HCT116 (cell line): ENCODE measurements at regions not wholly inside any gene's neighbourhood (a gene's known extent, or its start where the extent isn't known, plus 50 kb on each side); places are given as distances from the start of the nearest gene placed in this dataset.

Source experiments
- CEBPB ChIP-seq: IDR thresholded peaks from 2 replicates; pipeline ENCODE4 v1.6.1; 2012; ENCODE audit warnings: low read depth
- CTCF ChIP-seq, 3 experiments: fragments of 200-600 bp in 1 of 3; sonication (generic) in 1 of 3; IDR thresholded peaks in 2 of 3; conservative IDR thresholded peaks in 1 of 3; 2 replicates each; pipeline ENCODE4 v1.5.1; 2012 to 2017; ENCODE audit warnings: low read depth in 2 of 3, low read length in 2 of 3, antibody characterized with exemption in 1 of 3, borderline replicate concordance in 1 of 3, control low read depth in 1 of 3, mild to moderate bottlenecking in 1 of 3, mixed read lengths in 1 of 3, mixed run types in 1 of 3, moderate library complexity in 1 of 3; ENCODE audit not compliant: insufficient read depth in 1 of 3
- EGR1 ChIP-seq: IDR thresholded peaks from 2 replicates; pipeline ENCODE4 v1.6.1; 2012; ENCODE audit warnings: low read depth
- ELF1 ChIP-seq: IDR thresholded peaks from 2 replicates; pipeline ENCODE4 v1.6.1; 2012; ENCODE audit warnings: low read depth, borderline replicate concordance
- EZH2phosphoT487 ChIP-seq: fragments of 200-600 bp; IDR thresholded peaks from 2 replicates; pipeline ENCODE4 v1.6.1; 2018; ENCODE audit warnings: antibody characterized with exemption, borderline replicate concordance
- MAX ChIP-seq: IDR thresholded peaks from 2 replicates; pipeline ENCODE4 v1.6.1; 2012
- POLR2A ChIP-seq: IDR thresholded peaks from 2 replicates; pipeline ENCODE4 v1.7.0; 2011; ENCODE audit warnings: borderline replicate concordance; ENCODE audit not compliant: insufficient read depth, insufficient read length; ENCODE audit errors: extremely low read depth
- POLR2AphosphoS5 ChIP-seq: IDR thresholded peaks from 2 replicates; pipeline ENCODE4 v1.6.1; 2011; ENCODE audit warnings: mild to moderate bottlenecking, low read depth, low read length, moderate library complexity
- SIN3A ChIP-seq: IDR thresholded peaks from 2 replicates; pipeline ENCODE4 v1.6.1; 2012; ENCODE audit warnings: low read depth
- YY1 ChIP-seq: IDR thresholded peaks from 2 replicates; pipeline ENCODE4 v1.6.1; 2011; ENCODE audit warnings: low read length, low read depth, moderate library complexity, mild to moderate bottlenecking; ENCODE audit not compliant: insufficient replicate concordance; ENCODE audit errors: extremely low read depth
- ZFX ChIP-seq: fragments of 450-650 bp; IDR thresholded peaks from 2 replicates; pipeline ENCODE4 v1.6.1; 2017
- ZNF274 ChIP-seq: fragments of 200-500 bp; sonication (Bioruptor generic); IDR thresholded peaks from 2 replicates; pipeline ENCODE4 v1.6.1; 2014; ENCODE audit warnings: mild to moderate bottlenecking, low read depth, low read length, inconsistent platforms

DNA sequence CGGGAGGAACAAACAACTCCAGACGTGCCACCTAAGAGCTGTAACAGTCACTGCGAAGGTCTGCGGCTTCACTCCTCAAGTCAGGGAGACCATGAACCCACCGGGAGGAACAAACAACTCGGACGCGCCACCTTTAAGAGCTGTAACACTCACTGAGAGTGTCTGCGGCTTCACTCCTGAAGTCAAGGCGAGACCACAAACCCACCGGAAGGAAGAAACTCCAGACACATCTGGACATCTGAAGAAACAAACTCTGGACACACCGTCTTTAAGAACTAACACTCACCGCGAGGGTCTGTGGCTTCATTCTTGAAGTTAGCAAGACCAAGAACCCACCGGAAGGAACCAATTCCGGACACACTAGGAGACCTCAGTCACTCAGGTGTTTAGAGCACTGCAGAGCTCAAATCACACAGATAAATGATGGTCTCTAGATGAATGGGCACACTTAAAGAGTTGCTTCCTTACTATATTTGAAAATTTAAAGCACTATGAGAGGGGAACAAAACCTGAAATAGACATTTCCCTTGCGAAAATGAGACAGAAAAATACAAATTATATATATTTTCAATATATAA, 587.7 kb upstream of the ADGRL4 start:
- TF ChIP-seq POLR2A = no peak
- no peak for TF ChIP-seq CTCF (IDR thresholded peaks at IDR 0.05 in 2 of 3, conservative IDR thresholded peaks at IDR 0.05 in 1 of 3; ENCODE audit: borderline replicate concordance in 1 of 3, insufficient read depth in 1 of 3, low read depth in 2 of 3, low read length in 2 of 3)
- TF ChIP-seq EGR1 = no peak
- TF ChIP-seq POLR2AphosphoS5 = no peak
- no peak for TF ChIP-seq ELF1
- no peak for TF ChIP-seq CEBPB
- TF ChIP-seq ZNF274 = no peak
- TF ChIP-seq MAX = no peak
- TF ChIP-seq EZH2phosphoT487 = no peak
- no peak for TF ChIP-seq YY1
- no peak for TF ChIP-seq SIN3A
- no peak for TF ChIP-seq ZFX
